Epithelial cell of proximal tubule (primary cell): ENCODE measurements at regions not wholly inside any gene's neighbourhood (a gene's known extent, or its start where the extent isn't known, plus 50 kb on each side); places are given as distances from the start of the nearest gene placed in this dataset.

ENCODE experiments used
- DNase-seq: peaks from one replicate; pipeline ENCODE4 v3.0.0-alpha.2; 2011; ENCODE audit warnings: low read depth
- H3K4me3 ChIP-seq: 2 replicates; pipeline ENCODE4 v1.5.1; 2011; ENCODE audit warnings: low read depth, mild to moderate bottlenecking, low read length
- CTCF ChIP-seq: conservative IDR thresholded peaks from 2 replicates; pipeline ENCODE4 v1.5.1; 2012; ENCODE audit warnings: low read depth, mild to moderate bottlenecking, low read length

DNA sequence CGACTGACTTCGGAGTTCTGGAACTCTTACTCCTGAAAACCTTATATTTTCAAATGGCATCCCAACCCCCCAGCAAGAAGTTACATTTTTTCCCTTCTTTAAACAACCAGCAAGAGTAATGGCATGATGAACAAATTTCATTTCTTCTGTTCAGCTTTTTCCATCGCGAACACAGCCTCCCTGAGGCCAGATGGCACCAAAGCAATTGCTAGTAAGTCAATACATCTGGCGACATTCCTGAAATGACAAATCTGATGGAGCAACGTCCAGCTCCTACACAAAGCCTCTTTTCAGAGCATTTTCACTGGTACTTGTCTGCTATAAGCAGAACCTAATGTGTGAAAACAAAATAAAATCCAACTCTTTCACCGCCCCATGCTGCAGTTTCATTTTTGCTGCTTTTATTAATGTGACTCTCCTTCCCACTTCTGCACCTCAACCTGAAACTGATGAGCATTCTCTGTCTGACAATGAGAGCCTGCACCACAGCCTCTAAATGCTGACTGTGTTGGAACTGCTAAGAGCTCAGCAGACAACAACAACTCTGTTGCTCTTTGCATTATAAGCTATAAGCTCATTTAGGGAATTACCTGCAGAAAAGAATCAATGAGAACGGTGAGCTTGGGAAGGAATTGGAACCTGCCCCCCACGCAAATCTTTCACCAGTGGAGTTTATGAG is 229.8 kb downstream of the FGFR2 start:
- DNase-seq = no peak
- TF ChIP-seq CTCF = no peak
- no peak overlapping the region for H3K4me3 ChIP-seq

DNA sequence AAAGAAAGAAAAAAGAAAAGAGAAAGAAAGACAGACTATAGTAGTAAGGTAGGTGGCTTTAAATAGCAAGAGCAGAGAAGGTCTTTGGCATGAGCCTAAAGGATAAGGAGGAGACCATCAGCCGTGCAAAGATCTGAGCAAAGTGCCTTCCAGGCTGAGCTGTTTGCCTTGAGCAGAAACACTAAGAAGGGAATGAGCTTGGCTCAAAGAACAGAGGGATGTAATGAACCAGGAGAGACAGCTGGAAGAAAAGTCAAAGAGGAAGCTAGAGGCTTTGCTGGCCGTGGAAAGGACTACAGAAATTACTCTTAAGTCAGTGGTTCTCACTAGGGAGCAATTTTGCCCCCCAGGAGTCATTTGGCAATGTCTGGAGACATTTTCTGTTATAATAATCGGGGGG is 228.6 kb downstream of the FGFR2 start:
- H3K4me3 ChIP-seq = no peak overlapping the region
- no peak for TF ChIP-seq CTCF
- DNase-seq = no peak

- no peak for TF ChIP-seq CTCF
- no peak for DNase-seq
- H3K4me3 ChIP-seq = no peak overlapping the region
Measured at GRCh38 chr10:121371836-121372235, 226.4 kb downstream of the FGFR2 start.

- no peak overlapping the region for H3K4me3 ChIP-seq
- DNase-seq = no peak
- TF ChIP-seq CTCF = no peak
Measured at GRCh38 chr10:121373411-121373810, 224.8 kb downstream of the FGFR2 start.

GRCh38 chr10:121374121-121374520 is 224.1 kb downstream of the FGFR2 start:
- no peak for TF ChIP-seq CTCF
- no peak for DNase-seq
- H3K4me3 ChIP-seq = no peak overlapping the region

GRCh38 chr10:121375172-121375571 is 223.1 kb downstream of the FGFR2 start:
- no peak overlapping the region for H3K4me3 ChIP-seq
- DNase-seq = no peak
- no peak for TF ChIP-seq CTCF

DNA sequence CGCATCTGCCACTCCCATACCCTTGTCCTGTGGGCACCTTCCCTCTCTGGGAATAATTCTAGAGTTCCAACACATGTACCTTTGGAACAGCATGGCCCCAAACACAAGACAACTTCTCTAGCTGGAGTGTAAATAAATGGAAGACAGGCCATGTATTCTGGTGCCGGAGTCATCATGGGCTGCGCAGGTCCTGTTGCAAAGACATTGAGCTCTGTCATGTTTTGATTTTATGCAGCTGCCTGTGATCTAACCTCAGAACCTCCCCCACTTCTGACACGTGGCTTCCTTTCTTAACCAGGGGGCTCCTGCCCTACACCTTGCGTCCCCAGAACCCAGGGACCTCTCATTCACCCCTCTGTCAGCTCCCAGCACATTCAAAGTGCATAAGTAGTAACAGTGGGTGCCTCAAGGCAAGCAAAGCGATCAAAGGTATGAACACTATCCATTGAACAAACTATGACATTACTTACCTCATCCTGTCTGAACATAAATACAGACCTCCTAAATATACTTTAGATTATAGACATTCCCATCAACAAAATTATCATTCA is 219.9 kb downstream of the FGFR2 start:
- no peak for TF ChIP-seq CTCF
- DNase-seq = no peak
- no peak overlapping the region for H3K4me3 ChIP-seq
